Stimulated activated CD8-positive, alpha-beta memory T cell treated with anti-CD3 and anti-CD28 coated beads, Interleukin-15, amount 100 ng/mL, for 24 hours (primary cell): ENCODE measurements at regions not wholly inside any gene's neighbourhood (a gene's known extent, or its start where the extent isn't known, plus 50 kb on each side); places are given as distances from the start of the nearest gene placed in this dataset.

Experiments used
- DNase-seq: peaks from one replicate; pipeline ENCODE4 v3.0.0-alpha.2; 2020; ENCODE audit warnings: low read depth

- no peak for DNase-seq
Measured at GRCh38 chr1:56151402-56151801, 428.0 kb downstream of the PLPP3 start.

DNA sequence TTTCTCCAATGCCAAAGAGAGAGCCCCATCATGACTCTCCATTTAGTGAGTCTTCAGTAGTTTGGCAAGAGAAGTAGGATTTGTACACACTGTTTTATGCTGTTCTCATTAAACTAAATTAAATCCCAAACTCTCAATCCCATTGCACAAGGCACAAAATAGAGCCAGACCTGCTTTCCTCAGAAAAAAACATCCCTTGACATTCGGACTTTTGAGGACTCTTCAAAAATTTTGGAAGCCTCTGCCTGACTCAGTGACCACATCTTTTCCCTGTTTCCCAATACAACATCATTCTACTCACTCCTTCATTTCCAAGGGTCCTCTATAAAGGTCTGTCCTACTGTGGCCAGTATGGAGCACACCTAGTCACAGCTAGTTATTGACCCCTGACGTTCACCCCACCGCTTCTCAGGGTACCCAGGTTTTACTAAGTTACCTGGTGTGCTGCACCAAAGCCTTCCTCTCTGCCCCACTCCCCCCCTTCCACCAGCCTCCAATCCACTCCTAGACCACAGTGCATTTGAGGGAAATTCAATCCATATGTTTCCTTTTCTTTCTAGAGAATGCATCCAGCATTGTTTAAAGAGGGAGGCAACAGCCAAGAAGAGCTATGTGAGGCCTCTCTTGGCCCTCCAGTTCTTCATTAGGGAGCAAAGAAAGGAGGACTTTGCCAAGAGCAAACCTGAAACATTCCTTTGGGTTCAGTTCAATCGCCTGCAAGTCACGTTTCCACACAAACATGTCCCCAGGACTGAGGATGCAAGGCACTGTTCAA is 428.7 kb downstream of the PLPP3 start:
- no peak for DNase-seq

DNA sequence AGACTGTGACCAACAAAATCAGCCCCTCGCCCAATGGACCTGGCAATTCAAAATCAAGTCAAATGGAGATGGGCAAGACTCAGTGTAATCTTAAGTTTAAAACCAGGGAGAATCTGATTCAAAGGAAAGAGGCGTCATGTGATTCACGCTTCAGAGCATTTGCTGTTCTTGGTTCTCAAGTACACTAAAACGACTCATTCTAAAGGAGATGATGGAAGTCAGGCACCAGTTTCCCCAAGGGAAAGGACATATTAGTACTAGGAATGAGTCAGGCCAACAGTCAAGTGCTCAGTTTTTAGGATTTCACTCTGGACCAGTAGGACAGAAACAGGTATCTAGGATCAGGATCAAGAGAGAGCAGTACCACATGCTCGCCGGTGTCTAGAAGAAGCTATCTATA is 429.6 kb downstream of the PLPP3 start:
- no peak for DNase-seq

GRCh38 chr1:56148326-56149193 is 430.8 kb downstream of the PLPP3 start:
- DNase-seq: no peak

GRCh38 chr1:56147459-56147858 is 431.9 kb downstream of the PLPP3 start:
- DNase-seq: no peak

DNA sequence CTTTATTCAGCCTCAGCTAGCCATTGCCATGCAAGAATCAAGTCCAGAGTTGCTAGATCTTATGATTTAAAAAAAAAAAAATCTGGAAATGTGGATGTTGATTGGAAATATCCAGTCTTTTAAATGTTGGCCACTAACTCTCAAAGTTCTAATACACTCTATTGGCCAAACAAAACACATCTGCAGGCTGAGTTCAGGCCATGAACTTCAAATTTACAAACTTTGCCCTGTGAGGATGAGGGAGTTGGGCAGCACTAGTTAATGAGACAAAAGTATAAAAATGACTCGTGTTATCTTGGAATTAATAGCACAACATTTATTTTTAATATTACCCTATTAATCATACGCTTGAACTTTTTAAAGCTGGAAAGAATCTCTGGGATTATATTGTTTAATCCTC is 432.3 kb downstream of the PLPP3 start:
- DNase-seq: no peak

GRCh38 chr1:56146449-56146848 is 432.9 kb downstream of the PLPP3 start:
- no peak for DNase-seq

- no peak for DNase-seq
Measured at GRCh38 chr1:56145581-56145980, 433.8 kb downstream of the PLPP3 start.

DNA sequence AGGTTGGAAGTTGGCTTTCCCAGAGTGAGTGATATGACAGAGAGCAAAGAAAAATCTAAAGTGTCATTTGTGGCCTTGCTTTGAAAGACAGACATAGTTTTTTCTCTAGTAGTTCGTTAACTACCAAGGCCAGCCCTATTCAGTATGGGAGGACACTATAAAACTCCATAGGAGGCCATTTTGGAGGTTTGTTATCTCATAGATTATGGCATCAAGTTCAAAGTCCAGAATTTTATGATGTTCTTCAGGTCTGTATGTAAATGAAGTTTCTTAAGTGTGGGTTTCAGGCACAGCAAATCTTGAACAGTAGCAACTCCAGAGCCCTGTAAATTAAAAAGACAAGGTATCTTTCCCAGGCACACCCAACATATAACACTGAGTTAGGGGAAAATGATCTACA is 437.1 kb downstream of the PLPP3 start:
- no peak for DNase-seq

DNA sequence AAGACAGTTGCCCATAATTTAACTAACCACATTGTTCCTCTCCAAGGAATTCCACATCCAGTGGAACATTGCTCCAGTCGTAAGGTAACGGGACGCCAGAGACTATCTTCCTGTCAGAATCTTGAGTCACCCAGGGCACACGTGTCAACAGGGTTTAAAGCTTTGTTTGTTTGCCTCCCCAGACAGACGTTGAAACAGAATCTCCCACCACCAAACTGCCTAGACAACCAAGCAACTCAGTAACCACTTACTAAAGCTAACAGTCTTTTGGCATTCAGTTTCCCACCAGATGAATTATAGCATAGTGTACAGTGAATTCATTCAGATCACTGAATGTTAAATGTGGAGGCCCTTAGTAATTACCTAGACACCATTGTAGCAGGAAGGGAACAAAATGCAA is 439.5 kb downstream of the PLPP3 start:
- no peak for DNase-seq

DNA sequence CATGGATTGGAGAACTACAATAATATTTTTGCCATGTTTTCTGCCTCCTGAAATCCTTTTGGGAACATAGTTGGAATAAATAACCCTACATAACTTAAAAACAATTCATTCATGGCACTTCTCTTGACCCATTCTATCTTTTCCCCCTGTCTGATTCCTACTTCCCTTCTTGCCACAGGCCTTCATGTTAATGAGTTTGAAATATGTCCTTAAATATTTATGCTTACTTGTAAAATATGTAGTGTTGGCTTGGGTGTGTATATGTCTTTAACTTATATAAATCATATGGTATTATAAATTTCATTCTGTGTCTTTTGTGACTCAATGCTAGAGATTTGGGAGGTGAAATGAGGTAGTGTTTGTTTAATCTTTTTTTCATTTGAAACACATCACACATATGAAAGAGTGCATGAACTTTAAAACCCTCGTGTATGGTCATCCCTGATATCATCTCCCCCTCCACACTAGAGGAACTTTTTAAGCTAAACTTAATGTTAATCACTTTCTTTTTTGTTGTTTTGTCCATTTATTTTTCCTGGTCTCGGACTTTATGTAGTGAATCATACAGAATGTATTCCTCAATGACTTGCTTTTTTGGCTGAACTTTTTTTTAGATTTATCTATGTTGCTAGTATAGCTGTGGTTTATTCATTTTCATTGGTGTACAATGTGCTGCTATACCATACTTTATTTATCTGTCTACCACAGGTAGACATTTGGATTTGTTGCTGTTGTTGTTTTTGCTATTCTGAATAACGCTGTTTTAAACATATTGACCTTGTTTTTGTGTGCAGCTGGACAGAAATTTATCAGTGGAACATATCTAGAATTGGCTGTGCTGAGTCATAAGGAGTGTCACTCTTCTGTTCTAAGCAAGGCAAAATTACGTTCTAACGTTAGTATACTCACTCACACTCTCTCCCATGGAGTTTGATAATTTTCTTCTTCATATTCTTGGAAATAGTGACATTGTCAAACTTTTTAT is 441.6 kb downstream of the PLPP3 start:
- no peak for DNase-seq

- DNase-seq: no peak
Measured at GRCh38 chr1:56137090-56137489, 442.3 kb downstream of the PLPP3 start.

- DNase-seq: no peak
Measured at GRCh38 chr1:56135864-56136147, 443.6 kb downstream of the PLPP3 start.

GRCh38 chr1:56135069-56135863 is 444.1 kb downstream of the PLPP3 start:
- DNase-seq: no peak

- DNase-seq: no peak
Measured at GRCh38 chr1:56133522-56134472, 445.6 kb downstream of the PLPP3 start.

DNA sequence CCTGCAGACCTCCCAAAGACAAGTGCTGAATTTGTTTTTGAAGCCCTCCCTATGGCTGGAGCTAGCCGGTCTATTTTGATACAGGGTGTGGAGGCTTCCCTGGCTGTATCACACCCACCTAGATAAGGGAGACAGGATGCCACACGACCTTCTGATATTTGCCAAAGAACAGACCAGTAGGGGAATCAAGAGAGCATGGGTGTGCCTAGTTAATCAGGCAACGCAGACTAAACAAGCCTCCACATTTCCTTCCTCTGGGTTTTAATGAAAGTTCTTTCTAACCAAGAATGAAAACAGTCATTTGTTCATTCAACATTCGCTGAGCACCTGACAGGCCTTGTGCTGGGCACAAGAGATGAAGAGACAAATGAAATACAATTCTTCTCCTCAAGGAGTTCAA is 446.8 kb downstream of the PLPP3 start:
- no peak for DNase-seq

GRCh38 chr1:56129837-56130236 is 449.5 kb downstream of the PLPP3 start:
- DNase-seq: no peak

- DNase-seq: no peak
Measured at GRCh38 chr1:56125316-56125715, 454.0 kb downstream of the PLPP3 start.

- no peak for DNase-seq
Measured at GRCh38 chr1:56123826-56124225, 455.5 kb downstream of the PLPP3 start.

GRCh38 chr1:56123421-56123820 is 455.9 kb downstream of the PLPP3 start:
- no peak for DNase-seq
